DOHH2 (cell line): ENCODE measurements at regions not wholly inside any gene's neighbourhood (a gene's known extent, or its start where the extent isn't known, plus 50 kb on each side); places are given as distances from the start of the nearest gene placed in this dataset.

Experiments
- H3F3A ChIP-seq: fragments of 200-600 bp; sonication (generic), shearing (Covaris generic); 2 replicates; pipeline ENCODE4 v1.6.0; 2016; ENCODE audit warnings: antibody characterized with exemption, mild to moderate bottlenecking; ENCODE audit not compliant: control insufficient read depth, insufficient read depth
- H3K27ac ChIP-seq: fragments of 200-600 bp; sonication (generic); 2 replicates; pipeline ENCODE4 v1.5.1; 2014; ENCODE audit warnings: low read depth, mild to moderate bottlenecking, low read length, moderate library complexity
- H3K27me3 ChIP-seq: fragments of 200-600 bp; sonication (generic); 2 replicates; pipeline ENCODE4 v1.6.1; 2014; ENCODE audit warnings: mild to moderate bottlenecking, low read length, mixed read lengths; ENCODE audit not compliant: control insufficient read depth
- H3K36me3 ChIP-seq: fragments of 200-600 bp; sonication (generic); 2 replicates; pipeline ENCODE4 v1.6.1; 2014; ENCODE audit warnings: mild to moderate bottlenecking, low read length, moderate library complexity, mixed read lengths; ENCODE audit not compliant: control insufficient read depth
- H3K4me1 ChIP-seq: fragments of 200-600 bp; sonication (generic); 2 replicates; pipeline ENCODE4 v1.6.1; 2014; ENCODE audit warnings: mild to moderate bottlenecking, low read length, mixed read lengths; ENCODE audit not compliant: control insufficient read depth
- H3K4me2 ChIP-seq: fragments of 200-600 bp; sonication (generic); 2 replicates; pipeline ENCODE4 v1.6.0; 2014; ENCODE audit warnings: mild to moderate bottlenecking, low read length, moderate library complexity
- H3K4me3 ChIP-seq: fragments of 200-600 bp; sonication (generic); 2 replicates; pipeline ENCODE4 v1.5.1; 2014; ENCODE audit warnings: mild to moderate bottlenecking, low read length, mixed read lengths
- H3K79me2 ChIP-seq: fragments of 200-600 bp; sonication (generic); 2 replicates; pipeline ENCODE4 v1.6.1; 2014; ENCODE audit warnings: mild to moderate bottlenecking, low read length, mixed read lengths; ENCODE audit not compliant: control insufficient read depth
- H3K9me2 ChIP-seq: fragments of 200-600 bp; sonication (generic); replicated peaks from 2 replicates; pipeline ENCODE4 v1.6.1; 2014; ENCODE audit warnings: mild to moderate bottlenecking, low read length, mixed read lengths; ENCODE audit not compliant: control insufficient read depth
- H3K9me3 ChIP-seq: fragments of 200-600 bp; sonication (generic); 2 replicates; pipeline ENCODE4 v1.6.1; 2014; ENCODE audit warnings: antibody characterized with exemption, low read length, mixed read lengths; ENCODE audit not compliant: control insufficient read depth, insufficient read depth
- H4K20me1 ChIP-seq: fragments of 200-600 bp; sonication (generic); 2 replicates; pipeline ENCODE4 v1.6.0; 2014; ENCODE audit warnings: low read depth, mild to moderate bottlenecking, antibody characterized with exemption, low read length, moderate library complexity; ENCODE audit not compliant: control insufficient read depth, insufficient read depth
- EZH2phosphoT487 ChIP-seq: fragments of 200-600 bp; sonication (generic); IDR thresholded peaks from 2 replicates; pipeline ENCODE4 v1.6.1; 2017; ENCODE audit warnings: borderline replicate concordance, mild to moderate bottlenecking, antibody characterized with exemption, low read length, moderate library complexity, mixed read lengths
- TF ChIP-seq, protein P1 (sequence below): fragments of 200-600 bp; sonication (generic); IDR thresholded peaks from one replicate; pipeline ENCODE4 v1.5.1; 2014; ENCODE audit warnings: antibody characterized with exemption, mild to moderate bottlenecking, low read depth, low read length; ENCODE audit not compliant: poor library complexity, severe bottlenecking

DNA sequence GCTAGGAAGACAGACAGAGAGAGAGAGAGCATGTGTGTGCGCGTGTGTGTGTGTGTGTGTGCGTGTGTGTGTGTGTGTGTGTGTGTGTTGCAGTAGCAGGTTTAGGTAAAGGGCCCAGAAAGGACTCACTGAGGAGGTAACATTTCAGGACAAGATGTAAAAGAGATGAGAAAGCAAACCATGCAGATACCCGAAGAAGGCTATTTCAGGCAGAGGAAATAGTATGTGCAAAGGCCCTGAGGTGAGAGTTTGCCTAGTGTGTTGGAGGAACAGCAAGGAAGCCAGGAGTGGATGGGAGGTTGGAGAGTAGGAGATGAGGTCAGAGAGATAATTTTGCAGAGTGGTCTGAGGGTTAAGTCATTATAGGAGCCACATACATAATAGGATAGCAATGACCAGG lies 754.3 kb upstream of the TBX3 start:
- Histone ChIP-seq H3K4me1 (no peaks in the 10 kb centered on the region), H3K4me2 (no peak overlapping the region), H3F3A (no peaks in the 10 kb centered on the region), H3K9me3 (no peaks in the 10 kb centered on the region; the same call in 1 of the 2 replicates), H3K27ac (no peak overlapping the region), H3K9me2 (no peaks in the 10 kb centered on the region), H3K79me2 (no peaks in the 10 kb centered on the region), H3K4me3 (no peak overlapping the region), H3K36me3 (no peaks in the 10 kb centered on the region), H3K27me3 (no peaks in the 10 kb centered on the region), H4K20me1 (no peaks in the 10 kb centered on the region)
- TF ChIP-seq, protein P1, sequence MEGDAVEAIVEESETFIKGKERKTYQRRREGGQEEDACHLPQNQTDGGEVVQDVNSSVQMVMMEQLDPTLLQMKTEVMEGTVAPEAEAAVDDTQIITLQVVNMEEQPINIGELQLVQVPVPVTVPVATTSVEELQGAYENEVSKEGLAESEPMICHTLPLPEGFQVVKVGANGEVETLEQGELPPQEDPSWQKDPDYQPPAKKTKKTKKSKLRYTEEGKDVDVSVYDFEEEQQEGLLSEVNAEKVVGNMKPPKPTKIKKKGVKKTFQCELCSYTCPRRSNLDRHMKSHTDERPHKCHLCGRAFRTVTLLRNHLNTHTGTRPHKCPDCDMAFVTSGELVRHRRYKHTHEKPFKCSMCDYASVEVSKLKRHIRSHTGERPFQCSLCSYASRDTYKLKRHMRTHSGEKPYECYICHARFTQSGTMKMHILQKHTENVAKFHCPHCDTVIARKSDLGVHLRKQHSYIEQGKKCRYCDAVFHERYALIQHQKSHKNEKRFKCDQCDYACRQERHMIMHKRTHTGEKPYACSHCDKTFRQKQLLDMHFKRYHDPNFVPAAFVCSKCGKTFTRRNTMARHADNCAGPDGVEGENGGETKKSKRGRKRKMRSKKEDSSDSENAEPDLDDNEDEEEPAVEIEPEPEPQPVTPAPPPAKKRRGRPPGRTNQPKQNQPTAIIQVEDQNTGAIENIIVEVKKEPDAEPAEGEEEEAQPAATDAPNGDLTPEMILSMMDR = no peak
- TF ChIP-seq EZH2phosphoT487 = no peak

DNA sequence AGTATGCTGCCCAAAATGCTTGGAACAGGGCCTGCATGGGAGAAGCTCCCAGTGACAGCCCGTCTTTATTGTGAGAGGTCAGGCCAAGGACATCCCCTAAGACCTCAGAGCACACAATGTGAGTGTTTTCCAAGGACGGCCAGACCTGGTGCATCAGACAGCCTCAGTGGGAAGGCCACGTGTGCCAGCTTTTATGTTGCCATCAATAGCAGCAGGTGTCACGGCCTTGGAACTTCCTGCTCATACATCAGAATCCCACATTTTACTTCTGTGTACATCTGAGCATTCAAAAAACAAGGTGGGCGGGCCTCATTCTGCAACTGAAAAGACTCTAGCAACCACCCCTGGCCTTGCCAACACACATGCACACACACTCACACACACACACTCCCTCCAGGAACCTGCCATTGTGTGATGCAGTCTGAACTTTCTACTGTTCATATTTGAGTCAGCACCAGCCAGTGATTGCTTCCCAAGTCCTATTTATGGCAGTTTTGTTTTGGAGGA lies 753.1 kb upstream of the TBX3 start:
- TF ChIP-seq, protein P1 = no peak
- TF ChIP-seq EZH2phosphoT487 = no peak

DNA sequence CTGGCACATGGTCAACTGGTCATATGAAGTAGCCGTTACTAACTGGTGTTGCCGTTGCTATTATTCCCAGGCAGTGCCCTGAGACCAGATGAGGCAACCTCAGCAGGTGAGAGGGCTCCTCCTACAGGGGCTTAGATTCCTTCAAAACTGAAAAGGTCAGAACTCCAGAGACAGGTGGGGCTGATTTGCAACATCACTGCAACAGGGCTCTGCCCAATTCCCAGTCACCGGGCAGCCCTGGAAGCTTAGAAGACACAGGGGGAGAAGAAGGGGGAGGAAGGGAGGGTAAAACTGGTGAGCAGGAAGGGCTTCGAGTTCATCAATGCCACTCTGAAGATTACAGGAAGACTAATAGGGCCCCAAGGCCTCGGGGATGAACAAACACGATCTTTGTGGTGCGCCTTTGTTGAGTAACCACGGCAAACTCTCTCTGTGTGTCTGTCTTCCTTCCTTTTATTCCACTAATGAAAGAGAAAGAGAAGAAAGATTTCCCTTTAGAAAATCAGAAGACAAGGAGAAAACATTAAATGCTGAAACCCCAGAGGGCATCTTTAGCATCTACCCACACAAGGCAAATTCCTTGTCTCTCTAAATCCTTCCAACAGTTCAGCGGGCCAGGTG lies 749.1 kb upstream of the TBX3 start:
- Histone ChIP-seq H3K4me3 (no peak overlapping the region), H3K9me2 (no peaks in the 10 kb centered on the region), H3K4me1 (no peaks in the 10 kb centered on the region), H3F3A (no peaks in the 10 kb centered on the region), H3K4me2 (no peak overlapping the region), H3K9me3 (no peaks in the 10 kb centered on the region; the same call in 1 of the 2 replicates), H3K79me2 (no peaks in the 10 kb centered on the region), H3K27ac (no peak overlapping the region), H3K36me3 (no peaks in the 10 kb centered on the region), H4K20me1 (no peaks in the 10 kb centered on the region), H3K27me3 (no peaks in the 10 kb centered on the region)
- TF ChIP-seq EZH2phosphoT487 = no peak
- TF ChIP-seq, protein P1 = no peak

More for the DNA sequence above, 753.1 kb upstream of the TBX3 start:
- no peaks in the 10 kb centered on the region for H3K79me2 ChIP-seq
- no peaks in the 10 kb centered on the region; the same call in 1 of the 2 replicates for H3K9me3 ChIP-seq
- no peaks in the 10 kb centered on the region for H3K4me1 ChIP-seq
- H3K27me3 ChIP-seq = no peaks in the 10 kb centered on the region
- no peaks in the 10 kb centered on the region for H4K20me1 ChIP-seq
- no peaks in the 10 kb centered on the region for H3K36me3 ChIP-seq
- H3K9me2 ChIP-seq = no peaks in the 10 kb centered on the region
- no peak overlapping the region for H3K27ac ChIP-seq
- no peak overlapping the region for H3K4me2 ChIP-seq
- no peaks in the 10 kb centered on the region for H3F3A ChIP-seq
- no peak overlapping the region for H3K4me3 ChIP-seq
